PFSK-1 (cell line): ENCODE measurements at regions not wholly inside any gene's neighbourhood (a gene's known extent, or its start where the extent isn't known, plus 50 kb on each side); places are given as distances from the start of the nearest gene placed in this dataset.

Source experiments
- POLR2AphosphoS5 ChIP-seq: IDR thresholded peaks from 2 replicates; pipeline ENCODE4 v1.6.1; 2012; ENCODE audit warnings: low read depth, mild to moderate bottlenecking, control low read depth, low read length, moderate library complexity
- REST ChIP-seq, 2 experiments: IDR thresholded peaks; 2 replicates each; pipeline versions ENCODE4 v1.6.1 to v1.8.0; 2011 to 2012; ENCODE audit warnings: low read depth in 2 of 2, low read length in 2 of 2, control low read depth in 1 of 2, inconsistent platforms in 1 of 2, mild to moderate bottlenecking in 1 of 2, moderate library complexity in 1 of 2; ENCODE audit not compliant: insufficient read depth in 1 of 2
- SIN3A ChIP-seq: IDR thresholded peaks from 2 replicates; pipeline ENCODE4 v1.6.1; 2012; ENCODE audit warnings: mild to moderate bottlenecking, low read length, moderate library complexity, borderline replicate concordance; ENCODE audit not compliant: insufficient read depth
- TAF1 ChIP-seq: IDR thresholded peaks from 2 replicates; pipeline ENCODE4 v1.6.1; 2012; ENCODE audit warnings: low read length, control low read depth, borderline replicate concordance; ENCODE audit not compliant: insufficient read depth

GRCh38 chr2:129891341-129892320 is 87.8 kb upstream of the RAB6C start:
- TF ChIP-seq POLR2AphosphoS5 (no peak), TAF1 (no peak), REST (IDR thresholded peaks at IDR 0.05; ENCODE audit: insufficient read depth in 1 of 2, low read depth in 2 of 2, low read length in 2 of 2) (no peak), SIN3A (no peak)
